Activated T-cell treated with anti-CD3 and anti-CD28 coated beads, Interleukin-2, amount 50 U/mL, for 48 hours (primary cell): ENCODE measurements at regions not wholly inside any gene's neighbourhood (a gene's known extent, or its start where the extent isn't known, plus 50 kb on each side); places are given as distances from the start of the nearest gene placed in this dataset.

Source experiments
- DNase-seq, 2 experiments: peaks; one replicate each; pipeline ENCODE4 v3.0.0-alpha.2; 2020

- DNase-seq, result no peak
Measured at GRCh38 chr11:105229257-105229656, 89.7 kb upstream of the CARD18 start.

- DNase-seq, result no peak
Measured at GRCh38 chr11:105227363-105227762, 87.8 kb upstream of the CARD18 start.

- no peak for DNase-seq
Measured at GRCh38 chr11:105226766-105227165, 87.2 kb upstream of the CARD18 start.

- DNase-seq, result no peak
Measured at GRCh38 chr11:105226091-105226490, 86.5 kb upstream of the CARD18 start.

GRCh38 chr11:105224482-105225253 is 85.1 kb upstream of the CARD18 start:
- DNase-seq, result no peak

- DNase-seq, result no peak
Measured at GRCh38 chr11:105220121-105220520, 80.6 kb upstream of the CARD18 start.

- no peak for DNase-seq
Measured at GRCh38 chr11:105219670-105220069, 80.1 kb upstream of the CARD18 start.

GRCh38 chr11:105219269-105219668 is 79.7 kb upstream of the CARD18 start:
- no peak for DNase-seq

- DNase-seq, result no peak
Measured at GRCh38 chr11:105215528-105215927, 76.0 kb upstream of the CARD18 start.

- no peak for DNase-seq
Measured at GRCh38 chr11:105211806-105212554, 72.4 kb upstream of the CARD18 start.

- DNase-seq, result no peak
Measured at GRCh38 chr11:105208019-105208418, 68.5 kb upstream of the CARD18 start.

- DNase-seq, result no peak
Measured at GRCh38 chr11:105206633-105207032, 67.1 kb upstream of the CARD18 start.

GRCh38 chr11:105204636-105205035 is 65.1 kb upstream of the CARD18 start:
- no peak for DNase-seq

GRCh38 chr11:105203569-105204240 is 64.1 kb upstream of the CARD18 start:
- no peak for DNase-seq

GRCh38 chr11:105202844-105203548 is 63.4 kb upstream of the CARD18 start:
- DNase-seq, result no peak

GRCh38 chr11:105202422-105202821 is 62.9 kb upstream of the CARD18 start:
- no peak for DNase-seq

GRCh38 chr11:105201166-105201565 is 61.6 kb upstream of the CARD18 start:
- no peak for DNase-seq

- no peak for DNase-seq
Measured at GRCh38 chr11:105197071-105197815, 57.7 kb upstream of the CARD18 start.

- DNase-seq, result no peak
Measured at GRCh38 chr11:105193260-105193659, 53.7 kb upstream of the CARD18 start.

GRCh38 chr11:105192115-105192514 is 52.5 kb upstream of the CARD18 start:
- DNase-seq, result no peak

GRCh38 chr11:105189581-105189980 is 50.0 kb upstream of the CARD18 start:
- no peak for DNase-seq
